ENCODE measurements at regions not wholly inside any gene's neighbourhood (a gene's known extent, or its start where the extent isn't known, plus 50 kb on each side); places are given as distances from the start of the nearest gene placed in this dataset.

GRCh38 chr5:173835131-173835530 lies 53.0 kb upstream of the CPEB4 start:
- no peak for DNase-seq

DNA sequence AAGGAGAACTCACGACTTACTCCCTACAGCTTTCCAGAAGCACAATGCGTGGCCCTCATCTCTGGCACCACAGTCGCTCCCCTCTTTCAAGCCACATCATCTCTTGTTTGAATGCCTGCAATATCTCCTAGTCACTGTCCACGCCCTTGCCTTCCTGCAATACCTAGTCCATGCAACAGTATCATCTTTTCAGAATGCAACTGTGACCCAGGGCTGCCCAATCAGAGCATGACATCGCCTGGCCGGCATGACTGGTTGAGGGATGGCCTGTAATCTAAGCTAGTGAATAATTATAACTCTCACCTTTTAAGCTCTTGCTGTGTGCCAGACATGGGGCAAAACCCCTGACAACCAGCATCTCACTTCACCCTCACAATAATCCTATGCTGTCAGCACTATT lies 52.5 kb upstream of the CPEB4 start:
- no peak for DNase-seq

- no peak for DNase-seq
These were observed 50.5 kb upstream of the CPEB4 start for GRCh38 chr5:173837654-173838053.

Measured in stimulated activated naive CD4-positive, alpha-beta T cell (primary cell).